Gastrocnemius medialis (tissue), 4 donors: ENCODE measurements at regions not wholly inside any gene's neighbourhood (a gene's known extent, or its start where the extent isn't known, plus 50 kb on each side); places are given as distances from the start of the nearest gene placed in this dataset.

Experiments
- ATAC-seq, 2 donors: fragments of 150-250 bp; one replicate each; pipeline ENCODE4 v1.9.1; 2016
- DNase-seq, 2 donors: peaks; one replicate each; pipeline ENCODE4 v3.0.0-alpha.2; 2019
- H3K27ac ChIP-seq, 4 donors: fragments of 200-600 bp; sonication (generic); 1 replicate in 1 of 4; 2 replicates in 3 of 4; pipeline ENCODE4 v1.5.1; 2016 to 2018; ENCODE audit warnings: mild to moderate bottlenecking in 2 of 4, moderate library complexity in 1 of 4
- H3K27me3 ChIP-seq, 3 donors: fragments of 200-600 bp; sonication (generic) in 2 of 3; 1 replicate in 1 of 3; 2 replicates in 2 of 3; pipeline versions ENCODE4 v1.5.1 to v1.6.0; 2016 to 2019; ENCODE audit warnings: mild to moderate bottlenecking in 1 of 3, moderate library complexity in 1 of 3
- H3K36me3 ChIP-seq, 2 donors: fragments of 200-600 bp; sonication (generic) in 1 of 2; one replicate each; pipeline ENCODE4 v1.5.1; 2017 to 2018
- H3K4me1 ChIP-seq, 2 donors: fragments of 200-600 bp; sonication (generic) in 1 of 2; one replicate each; pipeline ENCODE4 v1.5.1; 2016 to 2017; ENCODE audit warnings: mild to moderate bottlenecking in 2 of 2
- H3K4me3 ChIP-seq, 4 donors: fragments of 200-600 bp; sonication (generic) in 3 of 4; 1 replicate in 1 of 4; 2 replicates in 3 of 4; pipeline ENCODE4 v1.5.1; 2016 to 2019; ENCODE audit warnings: mild to moderate bottlenecking in 2 of 4
- H3K9me3 ChIP-seq, 3 donors: fragments of 200-600 bp; sonication (generic) in 2 of 3; 1 replicate in 1 of 3; 2 replicates in 2 of 3; pipeline ENCODE4 v1.5.1; 2016 to 2019
- POLR2A ChIP-seq, 2 donors: fragments of 450-650 bp; IDR thresholded peaks; one replicate each; pipeline ENCODE4 v1.6.1; 2017; ENCODE audit warnings: antibody characterized with exemption in 2 of 2, mild to moderate bottlenecking in 2 of 2, moderate library complexity in 2 of 2
- in situ Hi-C, 4 donors: fragments of 200-750 bp; cut with MboI; loops; one replicate each; pipeline versions ENCODE4 v1.15.0 to v1.8.0; 2017; ENCODE audit warnings: low sequenced_read_pairs in 4 of 4
- intact Hi-C: fragments of 100-400 bp; cut with DNase I; formaldehyde crosslinking; loops from one replicate; pipeline ENCODE4 v1.15.1; 2023; ENCODE audit warnings: low total_unique reads
- TF ChIP-seq, protein P1 (sequence below), 5 experiments: fragments of 450-650 bp in 3 of 5; fragments of 200-600 bp in 2 of 5; sonication (generic) in 2 of 5; IDR thresholded peaks in 4 of 5; conservative IDR thresholded peaks in 1 of 5; 1 replicate in 4 of 5; 2 replicates in 1 of 5; pipeline ENCODE4 v1.5.1; 2016 to 2019; ENCODE audit warnings: antibody characterized with exemption in 5 of 5, mild to moderate bottlenecking in 3 of 5, moderate library complexity in 3 of 5

DNA sequence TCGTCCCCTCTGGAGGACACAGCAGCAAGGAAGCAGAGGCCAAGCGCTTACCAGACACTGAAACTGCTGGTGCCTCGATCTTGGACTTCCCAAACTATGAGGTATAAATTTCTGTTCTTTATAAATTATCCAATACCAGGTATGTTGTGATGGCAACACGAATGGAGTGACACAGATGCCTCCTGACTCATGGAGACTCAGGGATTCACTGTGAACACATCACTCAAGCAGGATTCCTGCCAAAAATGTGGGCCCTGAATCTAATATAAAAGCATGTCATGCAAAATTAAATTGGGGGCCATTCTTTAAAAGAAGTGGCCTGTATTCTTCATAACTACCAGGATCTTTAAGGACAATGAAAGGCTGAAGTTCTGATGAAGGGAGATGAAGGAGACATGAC, 52.5 kb upstream of the SLC22A23 start:
- ATAC-seq, result no peak

DNA sequence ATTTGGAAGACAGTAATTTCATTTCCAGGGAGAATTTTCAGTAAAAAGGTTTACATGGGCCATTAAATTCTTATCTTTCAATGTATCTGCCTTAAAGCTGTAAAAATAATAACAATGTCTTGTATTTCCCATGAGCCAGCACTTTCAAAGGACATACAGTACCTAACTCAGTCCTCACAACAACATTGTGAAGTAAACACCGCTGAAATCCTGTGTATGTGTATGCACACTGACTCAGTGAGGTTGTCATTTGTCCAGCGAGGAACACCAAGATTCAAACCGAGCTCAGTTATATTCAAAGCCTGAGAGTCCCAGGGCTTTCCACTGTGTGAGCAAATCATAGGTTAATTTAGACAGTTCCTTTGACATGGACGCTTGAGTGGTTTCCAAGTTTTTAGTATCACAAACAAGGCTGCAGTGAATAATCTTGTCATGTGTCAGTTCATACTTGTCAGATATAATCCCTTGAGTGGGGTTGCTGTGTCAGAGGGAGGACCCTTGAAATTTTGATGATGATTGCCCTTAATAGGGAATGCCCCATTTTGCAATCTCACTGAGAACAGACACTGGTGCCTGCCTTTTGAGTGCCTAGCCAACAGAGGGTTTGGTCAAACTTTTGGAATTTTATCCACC, 50.0 kb upstream of the SLC22A23 start:
- peaks cover 0 to 3% of the 10 kb centered on the region in 2 donors for H3K4me1 ChIP-seq
- TF ChIP-seq, protein P1, sequence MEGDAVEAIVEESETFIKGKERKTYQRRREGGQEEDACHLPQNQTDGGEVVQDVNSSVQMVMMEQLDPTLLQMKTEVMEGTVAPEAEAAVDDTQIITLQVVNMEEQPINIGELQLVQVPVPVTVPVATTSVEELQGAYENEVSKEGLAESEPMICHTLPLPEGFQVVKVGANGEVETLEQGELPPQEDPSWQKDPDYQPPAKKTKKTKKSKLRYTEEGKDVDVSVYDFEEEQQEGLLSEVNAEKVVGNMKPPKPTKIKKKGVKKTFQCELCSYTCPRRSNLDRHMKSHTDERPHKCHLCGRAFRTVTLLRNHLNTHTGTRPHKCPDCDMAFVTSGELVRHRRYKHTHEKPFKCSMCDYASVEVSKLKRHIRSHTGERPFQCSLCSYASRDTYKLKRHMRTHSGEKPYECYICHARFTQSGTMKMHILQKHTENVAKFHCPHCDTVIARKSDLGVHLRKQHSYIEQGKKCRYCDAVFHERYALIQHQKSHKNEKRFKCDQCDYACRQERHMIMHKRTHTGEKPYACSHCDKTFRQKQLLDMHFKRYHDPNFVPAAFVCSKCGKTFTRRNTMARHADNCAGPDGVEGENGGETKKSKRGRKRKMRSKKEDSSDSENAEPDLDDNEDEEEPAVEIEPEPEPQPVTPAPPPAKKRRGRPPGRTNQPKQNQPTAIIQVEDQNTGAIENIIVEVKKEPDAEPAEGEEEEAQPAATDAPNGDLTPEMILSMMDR (IDR thresholded peaks at IDR 0.05 in 4 of 5, conservative IDR thresholded peaks at IDR 0.05 in 1 of 5), result no peak
- no peak for TF ChIP-seq POLR2A (IDR thresholded peaks at IDR 0.05)
- no peak overlapping the region for H3K4me3 ChIP-seq
- H3K9me3 ChIP-seq, result no peaks in the 10 kb centered on the region
- no peak overlapping the region for H3K27ac ChIP-seq
- no peak for DNase-seq
- in situ Hi-C loops, result no loop called here
- intact Hi-C loops, result no loop called here
- H3K36me3 ChIP-seq, result no peaks in the 10 kb centered on the region
- ATAC-seq, result no peak
- H3K27me3 ChIP-seq, result no peaks in the 10 kb centered on the region

More for the DNA sequence above, 52.5 kb upstream of the SLC22A23 start:
- Histone ChIP-seq H3K27ac (no peak overlapping the region), H3K4me1 (peaks cover 0 to 3% of the 10 kb centered on the region in 2 donors), H3K36me3 (no peaks in the 10 kb centered on the region), H3K27me3 (no peaks in the 10 kb centered on the region), H3K4me3 (no peak overlapping the region), H3K9me3 (no peaks in the 10 kb centered on the region)
- TF ChIP-seq, protein P1 (IDR thresholded peaks at IDR 0.05 in 4 of 5, conservative IDR thresholded peaks at IDR 0.05 in 1 of 5), result no peak
- TF ChIP-seq POLR2A (IDR thresholded peaks at IDR 0.05), result no peak
- intact Hi-C loops, result no loop called here
- in situ Hi-C loops, result no loop called here
- DNase-seq, result no peak
